GM12891 (cell line): ENCODE measurements at regions not wholly inside any gene's neighbourhood (a gene's known extent, or its start where the extent isn't known, plus 50 kb on each side); places are given as distances from the start of the nearest gene placed in this dataset.

Experiments used
- PAX5 ChIP-seq: IDR thresholded peaks from 2 replicates; pipeline ENCODE4 v1.6.1; 2011; ENCODE audit warnings: low read length, moderate library complexity, mild to moderate bottlenecking; ENCODE audit not compliant: insufficient read depth, severe bottlenecking
- POLR2A ChIP-seq: IDR thresholded peaks from 2 replicates; pipeline ENCODE4 v1.6.1; 2011; ENCODE audit warnings: low read depth, low read length, control low read depth
- POLR2AphosphoS5 ChIP-seq: IDR thresholded peaks from 2 replicates; pipeline ENCODE4 v1.6.1; 2011; ENCODE audit warnings: low read depth, low read length, control low read depth
- SPI1 ChIP-seq: IDR thresholded peaks from 2 replicates; pipeline ENCODE4 v1.6.1; 2011; ENCODE audit warnings: low read depth, low read length, control low read depth
- TAF1 ChIP-seq: IDR thresholded peaks from 2 replicates; pipeline ENCODE4 v1.6.1; 2011; ENCODE audit warnings: low read depth, low read length, control low read depth

DNA sequence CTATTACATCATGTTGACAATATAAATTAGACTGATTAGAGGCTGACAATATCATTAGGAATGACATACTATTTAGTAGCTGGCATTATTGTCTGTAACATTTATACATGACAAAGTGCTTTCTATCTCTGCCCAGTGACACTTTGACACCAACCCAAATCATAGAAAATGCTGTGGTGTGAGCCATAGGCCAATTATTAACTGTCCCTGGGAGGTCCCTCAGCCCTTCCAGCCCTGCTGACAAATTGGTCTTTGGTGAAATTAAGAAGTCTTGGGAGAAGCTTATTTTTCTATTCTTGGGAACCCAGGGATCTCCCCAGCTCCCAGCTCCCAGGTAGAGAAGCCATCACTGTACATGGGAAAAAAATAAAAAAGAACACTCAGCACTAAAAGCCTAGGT, 179.6 kb downstream of the AIPL1 start:
- no peak for TF ChIP-seq POLR2A
- no peak for TF ChIP-seq POLR2AphosphoS5
- no peak for TF ChIP-seq TAF1
- no peak for TF ChIP-seq PAX5
- no peak for TF ChIP-seq SPI1
